H54 (cell line): ENCODE measurements at regions not wholly inside any gene's neighbourhood (a gene's known extent, or its start where the extent isn't known, plus 50 kb on each side); places are given as distances from the start of the nearest gene placed in this dataset.

ENCODE experiments used
- DNase-seq: peaks from one replicate; pipeline ENCODE4 v3.0.0; 2011; ENCODE audit warnings: low spot score, mixed read lengths; ENCODE audit not compliant: insufficient read length
- FAIRE-seq: peaks from 3 replicates; lab custom pipeline; 2011; peaks lifted over from hg19 to GRCh38; lab: Jason Lieb, UNC
- POLR2A ChIP-seq: IDR thresholded peaks from 2 replicates; pipeline ENCODE4 v1.6.1; 2011; ENCODE audit warnings: low read depth, mild to moderate bottlenecking, low read length

DNA sequence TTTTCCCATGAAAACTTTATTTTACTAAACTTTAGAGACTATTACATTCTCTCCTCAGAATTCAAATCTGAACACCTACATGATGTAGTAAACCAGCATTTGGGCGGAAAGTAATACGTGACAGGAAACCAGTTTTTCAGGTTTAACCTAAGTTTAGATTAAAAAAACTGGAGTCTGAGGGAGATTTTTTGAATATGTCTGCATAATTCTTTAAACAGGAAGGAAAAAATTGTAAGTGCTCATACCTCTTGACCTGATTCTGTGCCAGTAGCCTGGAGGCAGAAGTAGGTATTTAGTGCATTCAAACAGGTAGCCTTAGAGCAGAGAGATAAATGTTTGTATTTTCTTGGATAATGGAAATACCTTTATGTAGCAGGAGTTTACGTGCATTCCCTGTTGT lies 224.3 kb downstream of the MDFIC start:
- no peak for DNase-seq
- FAIRE-seq: no peak
- no peak for TF ChIP-seq POLR2A

DNA sequence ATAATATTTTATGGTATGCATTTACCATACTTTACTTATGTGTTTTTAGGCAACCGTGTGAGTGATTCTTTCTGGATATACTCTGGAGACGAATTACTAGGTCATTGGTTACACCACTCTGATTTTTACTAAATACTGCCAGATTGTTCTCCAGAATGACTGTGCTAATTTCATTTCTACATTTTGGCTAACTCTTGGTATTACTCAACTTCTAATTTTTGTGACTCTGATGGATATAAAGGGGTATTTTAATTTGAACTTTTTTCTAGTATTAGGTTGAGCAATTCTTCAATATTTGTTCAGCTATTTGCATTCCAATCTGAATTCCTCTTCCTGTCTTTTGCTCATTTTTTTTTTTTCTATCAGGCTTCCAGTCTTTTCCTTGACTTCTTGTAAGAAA lies 223.6 kb downstream of the MDFIC start:
- no peak for DNase-seq

DNA sequence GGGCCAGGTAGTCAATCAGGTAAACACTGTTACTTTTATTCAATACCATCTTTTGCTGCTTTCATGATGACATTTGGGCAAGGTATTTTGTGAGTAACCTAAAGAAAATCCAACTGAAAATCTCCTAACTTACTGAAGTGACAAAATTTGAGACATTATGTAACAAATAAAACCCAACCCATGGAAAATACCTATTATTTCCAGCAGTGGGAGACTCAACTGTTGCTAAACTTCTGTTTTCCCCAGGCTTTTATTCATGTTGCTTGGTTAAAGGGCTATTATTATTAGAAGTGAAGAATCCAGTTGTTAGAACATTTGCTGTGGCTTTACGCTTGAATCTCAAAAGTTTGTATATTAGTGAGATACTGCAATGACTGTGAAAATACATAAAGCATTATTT lies 215.9 kb downstream of the MDFIC start:
- FAIRE-seq: no peak

More for the DNA sequence above, 223.6 kb downstream of the MDFIC start:
- no peak for FAIRE-seq
- TF ChIP-seq POLR2A: no peak

DNA sequence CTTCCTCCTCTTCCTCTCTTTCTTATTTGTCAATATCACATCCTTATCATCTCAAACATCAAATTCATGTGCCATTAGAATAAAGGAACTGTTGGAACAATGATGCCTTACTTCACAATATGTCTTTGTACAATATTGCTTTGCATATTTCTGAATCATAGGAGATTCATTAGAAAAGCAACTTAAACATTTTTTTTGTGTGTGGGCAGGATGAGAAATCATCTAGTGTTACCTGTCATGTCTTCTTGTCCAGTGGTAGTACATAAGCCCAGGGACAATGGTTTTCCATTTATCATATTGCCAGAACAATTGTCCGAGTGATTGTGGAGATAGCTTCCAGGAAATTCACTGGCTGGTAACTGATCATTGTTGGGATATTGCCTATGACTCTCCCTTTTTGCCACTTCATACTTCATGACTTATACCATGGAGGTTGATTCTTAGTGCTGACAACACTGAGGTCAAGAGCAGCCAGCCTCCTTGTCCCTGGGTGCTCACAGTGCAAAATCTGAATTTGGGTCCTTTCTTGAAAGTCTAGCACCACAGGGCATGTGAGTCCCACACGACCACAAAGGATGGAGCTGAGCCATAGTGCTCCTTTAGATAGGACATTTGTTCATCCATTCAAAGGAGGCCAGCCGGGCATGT lies 215.0 kb downstream of the MDFIC start:
- no peak for TF ChIP-seq POLR2A
- FAIRE-seq: no peak
- no peak for DNase-seq

More for the DNA sequence above, 215.9 kb downstream of the MDFIC start:
- DNase-seq: no peak
- no peak for TF ChIP-seq POLR2A

DNA sequence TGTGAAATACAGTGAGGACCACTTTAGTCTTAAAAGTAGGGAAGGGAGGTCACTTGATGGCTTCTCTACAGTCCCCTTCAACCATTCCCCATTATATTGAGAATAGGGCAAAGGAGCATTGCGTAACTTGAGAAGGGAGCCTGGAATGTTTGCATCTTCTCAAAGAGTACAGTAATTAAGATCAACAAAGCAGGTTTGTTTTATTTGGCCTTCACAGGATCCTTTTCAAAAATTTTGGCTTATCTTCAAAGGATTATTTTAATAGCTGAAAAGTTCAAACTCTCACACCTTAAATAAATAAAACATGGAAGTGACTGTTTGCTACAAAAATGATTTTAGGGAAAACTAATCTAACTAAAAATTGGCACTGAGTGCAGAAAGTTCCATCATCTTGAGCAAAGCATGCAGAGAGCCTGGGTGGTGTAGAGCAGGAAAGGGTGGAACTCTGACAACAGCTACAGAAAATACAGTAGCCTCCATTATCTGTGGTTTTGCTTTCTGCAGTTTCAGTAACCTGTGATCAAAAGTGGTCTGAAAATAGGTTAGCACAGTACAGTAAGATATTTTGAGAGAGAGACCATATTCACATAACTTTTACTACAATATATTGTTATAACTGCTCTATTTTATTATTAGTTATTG lies 214.0 kb downstream of the MDFIC start:
- FAIRE-seq: no peak
- TF ChIP-seq POLR2A: no peak
- no peak for DNase-seq

DNA sequence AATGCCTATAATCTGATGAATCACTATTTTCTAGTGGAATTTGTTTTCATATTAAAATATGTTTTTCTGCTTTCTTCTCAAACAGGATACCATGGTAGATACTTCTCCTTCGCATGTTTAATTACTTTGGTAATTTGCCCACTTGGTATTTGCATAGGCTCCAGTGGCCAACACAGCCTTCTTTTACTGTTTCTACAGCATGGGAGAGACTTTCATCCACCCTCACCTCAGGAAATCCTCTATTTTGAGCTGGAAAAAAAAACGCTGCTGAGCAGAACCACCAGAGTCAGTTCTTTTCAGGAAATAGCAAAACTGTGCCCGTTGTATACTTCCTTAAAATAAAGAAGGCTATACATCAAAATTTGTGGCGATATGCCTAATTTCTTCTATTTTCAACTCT lies 213.3 kb downstream of the MDFIC start:
- FAIRE-seq (no peak), DNase-seq (no peak)
- no peak for TF ChIP-seq POLR2A

DNA sequence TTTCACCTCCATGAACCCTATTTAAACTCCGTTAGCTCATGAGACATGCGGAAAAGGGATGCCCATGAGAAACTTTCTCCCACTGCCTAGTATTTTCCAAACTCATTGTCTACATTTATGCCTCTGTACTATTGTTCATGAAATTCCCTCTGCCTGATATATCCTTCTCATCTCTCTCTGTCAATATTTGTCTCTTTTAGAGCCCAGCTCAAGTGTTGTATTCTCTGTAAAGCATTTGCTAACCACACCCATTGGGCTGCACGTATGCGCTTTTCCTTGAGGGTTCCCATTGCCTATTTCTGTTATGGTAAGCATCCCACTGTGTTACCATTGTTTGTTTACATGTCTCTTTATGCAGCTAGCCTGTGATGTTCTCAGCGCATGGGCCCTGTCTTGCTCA lies 211.4 kb downstream of the MDFIC start:
- FAIRE-seq (no peak), DNase-seq (no peak)
- TF ChIP-seq POLR2A: no peak

DNA sequence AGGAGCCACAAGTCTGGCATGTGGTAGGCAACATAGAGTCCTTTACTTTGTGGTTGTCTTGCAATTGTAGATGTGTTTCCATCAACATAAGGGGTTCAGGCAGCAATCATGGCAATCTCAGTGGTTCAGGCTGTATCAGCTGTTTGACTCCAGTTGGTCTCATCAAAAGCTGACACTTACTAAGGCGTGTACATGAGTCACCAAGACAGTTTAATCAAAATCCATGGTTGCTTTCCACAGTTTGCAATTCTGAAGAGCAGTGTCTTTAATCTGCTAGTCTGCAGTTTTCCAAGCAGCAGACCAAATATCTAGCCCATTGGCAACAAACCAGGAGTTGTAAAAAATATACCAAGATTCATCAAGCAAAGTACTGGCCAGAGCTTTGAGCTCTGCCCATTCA lies 210.2 kb downstream of the MDFIC start:
- no peak for TF ChIP-seq POLR2A
- DNase-seq: no peak
- FAIRE-seq: no peak

DNA sequence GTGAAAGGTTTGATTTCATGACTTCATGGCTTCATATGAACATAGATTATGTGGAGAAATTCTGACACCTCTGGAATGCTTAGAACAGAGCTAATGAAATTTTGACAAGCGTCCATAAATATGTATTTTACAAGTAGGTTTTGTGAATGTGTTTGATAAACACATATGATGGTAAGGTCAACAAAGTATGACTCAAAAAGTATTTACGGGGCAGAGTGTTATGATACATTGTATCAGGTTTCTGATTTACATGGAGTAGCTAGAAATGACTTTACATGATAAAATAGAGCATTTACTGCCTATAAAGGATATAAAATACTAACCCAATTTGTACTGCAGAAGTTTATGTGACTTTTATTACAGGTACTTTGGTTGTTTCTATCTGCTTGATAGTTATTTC lies 206.3 kb downstream of the MDFIC start:
- no peak for TF ChIP-seq POLR2A
- DNase-seq (no peak), FAIRE-seq (no peak)

DNA sequence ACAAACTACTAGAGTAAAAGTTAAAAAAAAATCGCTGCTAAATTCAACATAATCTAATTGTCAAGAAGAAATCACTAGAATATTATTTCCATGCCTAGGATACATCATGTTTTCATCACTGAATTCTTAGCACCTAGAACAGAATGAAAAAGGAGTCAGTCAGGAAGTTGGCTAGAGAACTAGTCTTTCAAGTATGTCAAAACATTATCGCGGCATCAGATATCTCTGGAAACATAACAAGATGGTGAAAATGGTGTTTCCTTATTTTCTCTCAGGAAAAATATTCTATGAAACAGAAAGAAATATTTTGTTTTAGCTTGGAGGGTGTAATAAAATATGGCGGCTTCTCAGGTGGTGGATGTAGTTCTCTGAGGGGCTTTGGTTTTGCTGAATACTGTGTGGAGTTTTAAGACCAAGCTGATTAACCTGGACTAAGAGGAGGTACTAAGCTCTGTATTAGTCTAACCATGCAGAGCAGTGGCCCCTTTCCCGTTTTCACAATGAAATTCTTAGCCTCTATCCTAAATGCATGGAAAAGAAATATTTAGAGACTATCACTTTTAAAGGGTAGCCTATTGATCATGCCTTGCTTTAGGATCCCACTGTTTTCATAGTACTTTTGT lies 205.6 kb downstream of the MDFIC start:
- no peak for TF ChIP-seq POLR2A
- DNase-seq: no peak
- FAIRE-seq: no peak

DNA sequence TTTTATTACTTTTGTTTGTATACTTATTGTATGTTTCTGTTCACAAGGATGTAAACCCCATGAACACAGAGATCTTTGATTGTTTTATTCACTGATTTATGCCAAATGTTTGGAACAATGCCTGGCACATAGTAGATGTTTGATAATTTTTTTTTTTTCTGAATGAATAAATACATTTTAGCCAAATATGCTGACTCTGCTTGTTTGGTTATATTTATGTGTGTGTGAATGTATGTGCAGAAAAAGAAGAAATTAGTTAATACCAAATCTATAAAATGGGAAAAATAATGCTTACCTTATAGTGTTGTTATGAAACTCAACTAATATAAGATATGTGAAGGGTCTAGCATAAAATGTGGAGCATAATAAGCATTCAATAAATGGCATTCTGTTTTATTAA lies 203.9 kb downstream of the MDFIC start:
- DNase-seq (no peak), FAIRE-seq (no peak)
- TF ChIP-seq POLR2A: no peak

DNA sequence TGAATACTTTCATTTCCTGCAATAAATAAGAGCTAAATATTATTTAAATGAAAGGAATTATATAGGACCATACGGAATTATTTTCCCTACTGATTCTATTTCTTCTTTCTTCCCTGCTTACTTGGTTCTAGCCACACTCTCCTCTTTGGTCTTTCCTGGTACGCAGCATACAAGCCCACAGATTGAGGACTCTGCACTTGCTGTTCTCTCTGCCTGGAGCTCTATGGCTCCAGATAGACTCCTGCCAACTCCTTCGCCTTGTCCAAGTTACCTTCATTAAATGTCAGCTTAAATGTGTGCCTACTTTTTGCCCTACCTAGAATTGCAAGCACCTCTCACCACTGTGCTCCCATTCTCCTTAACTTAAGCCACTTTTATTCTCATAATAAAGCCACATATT lies 203.4 kb downstream of the MDFIC start:
- FAIRE-seq: no peak
- DNase-seq: no peak
- no peak for TF ChIP-seq POLR2A

DNA sequence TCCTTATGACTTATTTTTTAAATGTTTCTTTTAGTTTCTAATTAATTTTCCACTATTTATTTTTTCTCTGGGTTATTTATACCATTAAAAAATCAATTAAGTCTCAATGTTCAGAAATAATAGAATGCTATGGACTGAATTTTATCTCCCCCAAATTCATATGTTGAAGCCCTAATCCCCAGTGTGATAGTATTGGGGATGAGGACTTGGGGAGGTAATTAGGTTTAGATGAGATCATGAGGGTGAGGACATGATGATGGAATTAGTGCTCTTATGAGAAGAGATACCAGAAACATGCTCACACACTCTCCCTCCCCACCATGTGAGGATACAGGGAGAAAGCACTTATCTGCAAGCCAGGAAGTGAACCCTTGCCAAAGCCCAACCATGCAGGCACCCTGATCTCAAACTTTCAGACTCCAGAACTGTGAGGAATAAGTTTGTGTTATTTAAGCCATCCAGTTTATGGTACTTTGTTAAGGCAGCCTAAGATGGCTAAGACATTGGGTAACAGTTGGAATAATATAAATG lies 202.6 kb downstream of the MDFIC start:
- no peak for DNase-seq
- no peak for FAIRE-seq
- TF ChIP-seq POLR2A: no peak

DNA sequence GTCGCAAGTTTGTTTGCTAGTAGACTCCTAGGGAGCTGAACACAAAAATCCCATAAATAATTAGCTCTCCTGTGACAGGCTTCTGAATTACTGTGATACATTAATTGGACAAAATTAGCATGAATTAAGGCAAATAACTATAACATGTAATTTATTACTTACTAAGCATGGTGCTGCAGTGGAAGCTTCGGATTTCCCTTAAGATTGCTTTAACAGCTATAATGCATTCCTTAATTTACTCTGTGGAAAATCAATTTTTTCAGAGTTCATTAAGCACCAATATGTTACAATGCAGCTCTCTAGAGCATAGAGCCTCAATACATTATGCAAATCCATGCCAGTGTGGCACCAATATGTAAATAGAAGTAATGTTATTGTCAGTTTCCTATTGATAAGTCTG lies 201.5 kb downstream of the MDFIC start:
- FAIRE-seq (no peak), DNase-seq (no peak)
- no peak for TF ChIP-seq POLR2A
